ENCODE measurements at regions not wholly inside any gene's neighbourhood (a gene's known extent, or its start where the extent isn't known, plus 50 kb on each side); places are given as distances from the start of the nearest gene placed in this dataset.

DNA sequence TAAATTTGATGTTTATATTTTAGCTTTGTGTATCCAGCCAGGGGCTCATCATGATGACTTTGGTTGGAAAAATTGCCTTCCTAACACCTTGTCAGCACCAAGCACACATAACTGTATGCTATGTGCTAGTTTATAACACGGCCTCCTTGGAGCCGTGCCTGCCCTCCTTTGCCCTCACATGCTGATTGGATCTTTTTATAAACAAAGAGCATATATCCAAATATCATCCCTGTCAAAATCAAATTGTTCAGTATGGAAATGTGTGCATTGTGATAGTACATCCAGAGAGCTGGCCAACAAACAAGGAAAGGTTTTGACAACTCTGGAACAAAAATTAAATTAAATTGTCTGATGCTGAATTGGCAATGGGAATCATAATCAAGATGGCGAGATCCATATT is 241.5 kb downstream of the DCDC2C start:
- Histone ChIP-seq H3K9me3 (ENCODE audit: insufficient read depth, low read depth) (no peaks in the 10 kb centered on the region), H3F3A (ENCODE audit: insufficient read depth, low read depth) (no peaks in the 10 kb centered on the region), H3K27ac (no peak overlapping the region), H2AFZ (no peak overlapping the region), H3K27me3 (ENCODE audit: insufficient read depth, low read depth) (peaks cover 60% of the 10 kb centered on the region), H3K79me2 (ENCODE audit: low read depth) (no peaks in the 10 kb centered on the region), H3K4me2 (no peak overlapping the region), H3K36me3 (ENCODE audit: low read depth) (no peaks in the 10 kb centered on the region), H3K4me1 (replicated peaks; ENCODE audit: insufficient read depth) (no peaks in the 10 kb centered on the region), H3K9me2 (ENCODE audit: insufficient read depth) (no peaks in the 10 kb centered on the region), H4K20me1 (ENCODE audit: insufficient read depth) (no peaks in the 10 kb centered on the region), H3K4me3 (no peak overlapping the region)
- TF ChIP-seq, protein P1, sequence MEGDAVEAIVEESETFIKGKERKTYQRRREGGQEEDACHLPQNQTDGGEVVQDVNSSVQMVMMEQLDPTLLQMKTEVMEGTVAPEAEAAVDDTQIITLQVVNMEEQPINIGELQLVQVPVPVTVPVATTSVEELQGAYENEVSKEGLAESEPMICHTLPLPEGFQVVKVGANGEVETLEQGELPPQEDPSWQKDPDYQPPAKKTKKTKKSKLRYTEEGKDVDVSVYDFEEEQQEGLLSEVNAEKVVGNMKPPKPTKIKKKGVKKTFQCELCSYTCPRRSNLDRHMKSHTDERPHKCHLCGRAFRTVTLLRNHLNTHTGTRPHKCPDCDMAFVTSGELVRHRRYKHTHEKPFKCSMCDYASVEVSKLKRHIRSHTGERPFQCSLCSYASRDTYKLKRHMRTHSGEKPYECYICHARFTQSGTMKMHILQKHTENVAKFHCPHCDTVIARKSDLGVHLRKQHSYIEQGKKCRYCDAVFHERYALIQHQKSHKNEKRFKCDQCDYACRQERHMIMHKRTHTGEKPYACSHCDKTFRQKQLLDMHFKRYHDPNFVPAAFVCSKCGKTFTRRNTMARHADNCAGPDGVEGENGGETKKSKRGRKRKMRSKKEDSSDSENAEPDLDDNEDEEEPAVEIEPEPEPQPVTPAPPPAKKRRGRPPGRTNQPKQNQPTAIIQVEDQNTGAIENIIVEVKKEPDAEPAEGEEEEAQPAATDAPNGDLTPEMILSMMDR (conservative IDR thresholded peaks at IDR 0.05): no peak
- no peak for TF ChIP-seq EZH2 (IDR thresholded peaks at IDR 0.05; ENCODE audit: low read depth)
- ChIA-PET CTCF (no interaction called here), POLR2A (ENCODE audit: unreplicated experiment) (no interaction called here)
- DNase-seq: no peak
- BruUV-seq (replicated peaks): no TSS peak
- intact Hi-C loops (cut with micrococcal nuclease; ENCODE audit: unreplicated experiment): no loop called here

GRCh38 chr2:3948191-3948590 is 244.8 kb downstream of the DCDC2C start:
- no peak overlapping the region for H3K4me3 ChIP-seq
- H3F3A ChIP-seq (ENCODE audit: insufficient read depth, low read depth): no peaks in the 10 kb centered on the region
- no peaks in the 10 kb centered on the region for H4K20me1 ChIP-seq (ENCODE audit: insufficient read depth)
- no peaks in the 10 kb centered on the region for H3K79me2 ChIP-seq (ENCODE audit: low read depth)
- no peaks in the 10 kb centered on the region for H3K4me1 ChIP-seq (replicated peaks; ENCODE audit: insufficient read depth)
- intact Hi-C loops (cut with micrococcal nuclease; ENCODE audit: unreplicated experiment): no loop called here
- no peaks in the 10 kb centered on the region for H3K9me3 ChIP-seq (ENCODE audit: insufficient read depth, low read depth)
- no TSS peak for BruUV-seq (replicated peaks)
- POLR2A ChIA-PET (ENCODE audit: unreplicated experiment): no interaction called here
- H3K27me3 ChIP-seq (ENCODE audit: insufficient read depth, low read depth): peaks cover 63% of the 10 kb centered on the region
- no peak for TF ChIP-seq EZH2 (IDR thresholded peaks at IDR 0.05; ENCODE audit: low read depth)
- TF ChIP-seq, protein P1 (conservative IDR thresholded peaks at IDR 0.05): no peak
- CTCF ChIA-PET: no interaction called here
- H3K27ac ChIP-seq: no peak overlapping the region
- H3K36me3 ChIP-seq (ENCODE audit: low read depth): no peaks in the 10 kb centered on the region
- H2AFZ ChIP-seq: no peak overlapping the region; the same call in 1 of the 2 replicates
- DNase-seq: no peak
- no peak overlapping the region for H3K4me2 ChIP-seq
- H3K9me2 ChIP-seq (ENCODE audit: insufficient read depth): no peaks in the 10 kb centered on the region

DNA sequence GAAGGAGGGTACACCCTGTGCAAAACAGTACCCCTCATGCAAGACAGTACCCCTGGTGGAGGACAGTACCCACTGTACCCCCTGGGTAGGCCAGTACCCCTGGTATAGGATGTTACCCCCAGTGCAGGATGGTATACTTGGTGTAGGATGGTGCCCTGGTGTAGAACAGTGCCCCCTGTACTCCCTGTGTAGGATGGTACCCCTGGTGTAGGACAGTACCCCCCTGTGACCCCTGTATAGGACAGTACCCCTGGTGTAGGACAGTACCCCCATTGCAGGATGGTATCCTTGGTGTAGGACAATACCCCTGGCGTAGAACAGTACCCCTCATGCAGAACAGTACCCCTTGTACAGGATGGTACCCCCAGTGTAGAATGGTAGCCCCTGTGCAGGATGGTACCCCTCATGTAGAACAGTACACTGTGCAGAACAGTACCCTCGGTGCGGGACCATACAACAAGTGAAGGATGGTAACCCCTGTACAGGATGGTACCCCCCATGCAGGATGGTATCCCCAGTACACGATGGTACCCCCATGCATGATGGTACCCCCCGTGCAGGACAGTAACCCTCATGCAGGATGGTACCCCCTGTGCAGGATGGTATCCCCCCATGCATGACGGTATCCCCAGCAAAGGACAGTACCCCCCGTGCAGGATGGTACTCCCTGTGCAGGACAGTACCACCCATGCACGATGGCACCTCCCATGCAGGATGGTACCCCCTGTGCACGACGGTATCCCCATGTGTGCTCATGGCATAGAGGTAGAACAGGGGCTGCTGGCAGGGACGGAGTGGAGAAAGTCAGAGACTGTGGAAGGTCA is 248.0 kb downstream of the DCDC2C start:
- Histone ChIP-seq H3K4me1 (replicated peaks; ENCODE audit: insufficient read depth) (no peaks in the 10 kb centered on the region), H3K79me2 (ENCODE audit: low read depth) (no peaks in the 10 kb centered on the region), H3K9me3 (ENCODE audit: insufficient read depth, low read depth) (no peaks in the 10 kb centered on the region), H2AFZ (no peak overlapping the region), H3K4me3 (no peak overlapping the region), H3K27me3 (ENCODE audit: insufficient read depth, low read depth) (peaks cover 61% of the 10 kb centered on the region), H4K20me1 (ENCODE audit: insufficient read depth) (no peaks in the 10 kb centered on the region), H3K27ac (no peak overlapping the region), H3K4me2 (no peak overlapping the region), H3K36me3 (ENCODE audit: low read depth) (no peaks in the 10 kb centered on the region), H3F3A (ENCODE audit: insufficient read depth, low read depth) (no peaks in the 10 kb centered on the region), H3K9me2 (ENCODE audit: insufficient read depth) (no peaks in the 10 kb centered on the region)
- intact Hi-C loops (cut with micrococcal nuclease; ENCODE audit: unreplicated experiment): no loop called here
- BruUV-seq (replicated peaks): no TSS peak
- CTCF ChIA-PET: no interaction called here
- POLR2A ChIA-PET (ENCODE audit: unreplicated experiment): no interaction called here
- no peak for DNase-seq
- TF ChIP-seq EZH2 (IDR thresholded peaks at IDR 0.05; ENCODE audit: low read depth): no peak
- TF ChIP-seq, protein P1 (conservative IDR thresholded peaks at IDR 0.05): no peak
